GM19452 (cell line): ENCODE measurements at regions not wholly inside any gene's neighbourhood (a gene's known extent, or its start where the extent isn't known, plus 50 kb on each side); places are given as distances from the start of the nearest gene placed in this dataset.
"Not testable (repeated sequence)": the region's sequence is repeated elsewhere in the genome, so short reads cannot be mapped to it uniquely, and the experiment has no call there.

Experiments used
- ATAC-seq: cut with Tn5 transposase; IDR thresholded peaks from one replicate; pipeline ENCODE4 v1.9.1; 2021; ENCODE audit not compliant: unreplicated experiment

- ATAC-seq, result no peak
Measured at GRCh38 chr2:241981076-241981700, 111.7 kb downstream of the RTP5 start.

- no peak for ATAC-seq
Measured at GRCh38 chr2:241982706-241983570, 113.4 kb downstream of the RTP5 start.

DNA sequence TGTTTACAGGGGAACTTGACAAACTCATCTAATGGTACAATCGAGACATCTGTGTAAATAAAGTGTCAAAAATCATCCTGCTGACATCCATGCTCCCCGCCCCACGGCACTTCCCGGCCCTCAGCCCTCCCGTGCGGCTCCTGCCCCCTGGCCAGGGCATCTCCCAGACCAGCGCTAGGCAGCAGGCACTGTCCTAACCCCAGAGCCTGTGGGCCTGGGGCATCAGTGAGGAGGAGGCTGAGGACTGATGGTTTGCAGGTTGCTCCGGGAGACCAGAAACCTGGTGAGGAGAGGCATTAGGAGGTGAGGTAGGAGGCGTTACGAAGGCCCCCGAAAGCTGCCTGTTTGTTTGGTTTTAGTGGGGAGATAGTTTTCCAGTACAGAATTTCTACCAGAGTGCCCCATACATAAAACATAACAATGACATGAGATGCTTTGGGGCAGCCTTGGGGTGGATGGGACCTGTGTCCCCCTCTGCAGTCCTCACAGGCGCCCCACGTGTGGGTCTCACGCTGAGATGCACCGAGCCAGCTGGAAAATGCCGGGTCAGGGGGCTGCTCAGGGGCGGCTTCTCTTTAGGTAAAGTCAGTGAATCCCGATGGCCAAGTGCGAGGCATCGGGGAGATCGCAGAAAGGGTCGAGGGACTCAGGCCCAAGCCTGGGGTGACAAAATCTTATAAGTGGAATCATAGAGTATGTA, 114.2 kb downstream of the RTP5 start:
- ATAC-seq, result no peak

- ATAC-seq, result no peak
Measured at GRCh38 chr2:241984271-241984655, 114.7 kb downstream of the RTP5 start.

DNA sequence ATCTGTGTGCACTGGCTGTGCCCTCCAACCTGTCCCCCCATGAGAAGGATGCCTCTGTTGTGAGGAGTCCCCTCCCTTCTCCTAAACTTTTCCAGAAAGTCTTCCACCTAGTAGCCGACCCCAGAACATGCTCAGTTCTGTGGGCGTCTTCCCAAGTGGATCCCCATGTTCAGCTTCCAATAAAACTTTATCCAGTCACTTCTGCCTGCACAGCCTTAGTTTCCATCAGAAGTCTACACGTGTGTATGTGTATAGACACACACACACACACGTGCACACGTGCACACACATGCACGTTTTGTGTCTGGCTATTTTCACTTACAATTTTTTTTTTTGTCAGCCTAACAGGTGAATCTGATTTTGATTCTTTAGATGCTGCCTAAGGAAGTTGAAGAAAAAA, 115.1 kb downstream of the RTP5 start:
- ATAC-seq, result no peak

- ATAC-seq, result not testable (repeated sequence)
Measured at GRCh38 chr2:241985161-241985985, 115.8 kb downstream of the RTP5 start.

DNA sequence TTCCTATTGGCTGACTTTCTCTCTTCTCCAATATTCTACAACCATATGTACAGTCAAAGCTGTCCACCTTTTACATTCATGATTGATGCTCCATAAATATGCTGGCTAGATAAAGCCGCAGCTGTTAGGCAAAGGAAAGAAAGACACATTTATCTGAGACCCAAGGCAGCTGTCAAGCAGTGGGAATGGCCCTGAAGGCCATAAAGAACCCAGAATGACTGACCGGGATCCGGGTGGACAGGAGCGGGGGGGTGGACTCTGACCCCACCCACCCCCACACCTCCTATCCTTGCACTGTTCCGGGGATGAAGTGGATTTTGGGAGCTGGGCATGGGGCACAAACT, 116.4 kb downstream of the RTP5 start:
- no peak for ATAC-seq

DNA sequence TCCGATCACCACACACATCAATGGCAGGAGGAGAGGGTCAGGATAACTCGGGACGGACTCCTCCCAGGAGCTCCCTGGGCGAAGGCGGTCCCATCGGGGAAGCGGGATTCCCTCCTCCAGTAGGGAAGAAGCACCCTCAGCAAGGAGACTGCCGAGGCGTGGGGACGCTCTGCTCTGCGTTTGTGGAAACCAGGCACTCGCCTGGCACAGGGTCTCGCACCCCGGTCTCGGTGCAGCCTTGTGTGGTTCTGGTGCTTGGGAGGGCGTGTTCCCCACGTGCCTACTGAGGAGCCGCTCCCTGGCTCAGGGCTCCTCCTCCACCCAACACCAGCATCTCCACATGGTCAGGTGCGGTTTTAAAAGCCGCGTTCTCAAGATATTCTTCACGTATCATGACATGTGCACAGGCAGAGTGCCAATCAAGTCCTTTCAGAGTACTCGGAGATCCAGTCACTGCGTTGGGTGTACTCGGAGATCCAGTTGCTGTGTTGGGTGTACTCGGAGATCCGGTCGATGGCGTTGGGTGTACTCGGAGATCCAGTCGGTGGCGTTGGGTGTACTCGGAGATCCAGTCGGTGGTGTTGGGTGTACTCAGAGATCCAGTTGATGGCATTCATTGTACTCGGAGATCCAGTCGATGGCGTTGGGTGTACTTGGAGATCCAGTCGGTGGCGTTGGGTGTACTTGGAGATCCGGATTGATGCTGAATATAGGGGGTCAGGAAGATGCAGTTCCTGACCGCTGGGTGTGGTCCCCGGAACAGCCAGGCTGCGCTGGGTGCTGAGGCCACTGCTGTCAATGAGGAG, 117.5 kb downstream of the RTP5 start:
- ATAC-seq, result no peak

DNA sequence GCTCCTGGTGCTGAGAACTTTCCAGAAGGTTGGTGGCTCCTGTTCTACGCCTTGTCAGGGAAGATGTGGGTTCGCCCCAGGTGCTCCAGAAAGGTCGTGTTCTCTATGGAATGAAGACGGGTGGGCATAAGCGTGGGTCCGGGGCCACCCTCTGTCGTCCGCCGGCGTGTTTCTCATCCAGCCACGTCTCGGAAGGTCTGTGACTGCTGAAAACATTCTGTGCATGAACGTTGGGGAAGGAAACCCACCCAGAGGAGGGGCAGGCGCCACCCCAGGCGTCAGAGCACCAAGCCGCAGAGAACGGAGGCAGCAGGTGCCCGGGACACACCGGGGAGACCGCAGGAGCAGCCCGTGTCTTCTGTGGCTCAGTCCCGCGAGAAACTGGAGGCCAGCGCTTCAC, 118.2 kb downstream of the RTP5 start:
- ATAC-seq, result no peak

DNA sequence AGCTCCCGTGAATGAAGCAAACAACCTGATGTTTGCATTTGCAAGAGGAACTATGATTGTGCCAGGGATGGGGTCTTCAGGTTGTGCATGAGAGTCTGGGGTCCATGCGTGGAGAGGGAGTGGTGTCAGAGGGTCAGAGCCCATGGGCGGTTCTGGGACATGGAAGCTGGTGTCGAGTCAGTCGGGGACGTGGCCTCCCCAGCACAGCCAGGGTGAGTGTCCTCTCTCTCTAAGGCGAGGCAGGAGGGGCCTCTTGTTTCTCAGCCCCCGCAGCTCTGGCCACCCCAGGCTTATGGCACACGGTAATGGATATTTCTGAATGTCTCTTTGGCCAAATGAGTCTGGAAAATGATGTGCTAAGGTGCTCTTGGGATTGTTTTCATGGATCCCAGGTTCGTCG, 118.6 kb downstream of the RTP5 start:
- ATAC-seq, result no peak

DNA sequence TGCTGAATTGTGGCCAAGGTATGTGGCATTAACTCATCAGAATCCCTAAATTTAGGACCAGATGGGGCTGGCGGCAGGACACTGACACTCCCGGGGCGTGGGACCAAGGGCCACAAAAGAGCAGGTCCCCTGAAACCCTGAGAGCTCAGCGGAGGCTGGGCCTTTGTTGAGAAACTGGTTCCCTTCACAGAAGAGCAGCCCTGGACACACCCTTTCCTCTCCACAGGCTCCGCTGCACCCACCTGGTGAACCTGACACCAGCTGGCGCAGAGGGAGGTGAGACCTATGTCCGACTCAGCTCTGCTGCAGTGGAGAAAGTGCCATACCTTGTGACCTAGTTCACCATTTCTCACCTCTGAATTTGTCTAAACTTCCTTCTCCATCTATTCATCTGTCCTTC, 119.5 kb downstream of the RTP5 start:
- ATAC-seq, result no peak

DNA sequence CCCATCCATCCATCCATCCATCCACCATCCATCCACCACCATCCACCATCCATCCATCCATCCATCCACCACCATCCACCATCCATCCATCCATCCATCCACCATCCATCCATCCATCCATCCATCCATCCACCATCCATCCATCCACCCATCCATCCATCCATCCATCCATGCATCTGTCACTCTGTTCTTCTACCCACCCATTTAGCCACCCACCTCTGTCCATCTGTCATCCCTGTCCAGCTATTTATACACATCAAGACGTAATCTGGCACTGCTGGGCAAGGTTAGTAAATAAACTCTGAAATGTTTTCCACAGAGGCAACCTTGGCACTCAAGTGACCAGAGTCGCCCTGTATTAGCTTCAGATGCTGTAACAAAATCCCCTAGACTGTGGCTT, 120.9 kb downstream of the RTP5 start:
- ATAC-seq, result no peak

GRCh38 chr2:241991299-241991698, 121.8 kb downstream of the RTP5 start:
- no peak for ATAC-seq

DNA sequence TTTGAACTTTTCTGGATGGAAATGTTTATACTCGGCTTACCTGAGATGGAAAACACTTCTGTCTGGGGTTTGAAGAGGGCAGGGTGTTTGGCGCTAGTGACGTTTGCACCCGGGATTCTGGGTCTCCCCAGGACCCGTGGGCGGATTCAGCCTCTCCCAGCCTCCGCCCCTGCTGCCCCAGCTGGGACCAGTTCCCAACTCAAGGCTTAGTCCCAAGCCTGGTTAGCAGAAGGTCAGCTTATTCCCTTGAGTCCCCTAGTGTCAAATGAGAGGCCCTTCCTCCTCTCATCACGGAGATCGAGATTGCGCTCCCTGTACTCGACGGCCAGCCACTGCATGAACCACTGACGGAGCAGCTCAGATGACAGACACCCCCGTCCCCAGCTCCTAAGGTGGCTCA, 123.2 kb downstream of the RTP5 start:
- ATAC-seq, result no peak

- ATAC-seq, result no peak
Measured at GRCh38 chr2:241993386-241994005, 124.0 kb downstream of the RTP5 start.

DNA sequence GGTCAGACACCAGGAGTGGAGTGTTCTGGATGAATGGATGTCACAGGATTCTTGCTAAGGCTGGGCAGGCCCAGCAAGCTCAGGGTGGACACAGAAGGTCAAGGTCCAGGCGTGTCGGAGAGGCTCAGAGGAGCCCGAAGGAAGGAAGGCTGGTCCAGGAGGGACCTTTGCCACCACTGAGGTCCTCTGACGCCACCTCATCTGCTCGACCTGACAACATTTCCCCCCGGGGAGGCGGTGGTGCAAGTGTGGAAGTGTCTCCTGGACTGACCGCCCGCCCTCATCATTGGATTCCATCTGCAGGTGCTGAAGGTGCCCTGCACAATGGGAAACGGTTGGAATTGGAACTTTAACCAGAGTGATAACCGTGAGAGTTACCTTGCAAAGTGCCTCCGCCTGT, 124.6 kb downstream of the RTP5 start:
- ATAC-seq, result no peak

GRCh38 chr2:241994556-241995213, 125.2 kb downstream of the RTP5 start:
- ATAC-seq, result no peak

DNA sequence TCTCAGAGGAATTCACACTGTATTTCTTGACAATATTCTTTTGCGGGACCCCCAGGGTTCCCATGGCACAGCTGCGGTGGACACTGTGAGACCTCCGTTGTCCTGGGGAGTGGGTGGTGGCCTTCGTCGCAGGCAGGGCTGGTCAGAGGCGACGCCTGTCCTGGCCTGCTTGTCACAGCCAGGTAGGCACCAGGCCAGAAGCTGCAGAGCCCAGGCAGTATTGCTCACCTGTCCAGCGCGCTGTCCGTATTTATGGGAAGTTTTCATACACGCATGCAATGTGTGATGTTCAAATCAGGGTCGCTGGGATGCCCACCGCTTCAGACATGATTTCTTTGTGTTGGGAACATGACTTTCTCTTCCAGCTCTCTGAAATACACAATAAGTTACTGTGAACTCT, 126.6 kb downstream of the RTP5 start:
- no peak for ATAC-seq

DNA sequence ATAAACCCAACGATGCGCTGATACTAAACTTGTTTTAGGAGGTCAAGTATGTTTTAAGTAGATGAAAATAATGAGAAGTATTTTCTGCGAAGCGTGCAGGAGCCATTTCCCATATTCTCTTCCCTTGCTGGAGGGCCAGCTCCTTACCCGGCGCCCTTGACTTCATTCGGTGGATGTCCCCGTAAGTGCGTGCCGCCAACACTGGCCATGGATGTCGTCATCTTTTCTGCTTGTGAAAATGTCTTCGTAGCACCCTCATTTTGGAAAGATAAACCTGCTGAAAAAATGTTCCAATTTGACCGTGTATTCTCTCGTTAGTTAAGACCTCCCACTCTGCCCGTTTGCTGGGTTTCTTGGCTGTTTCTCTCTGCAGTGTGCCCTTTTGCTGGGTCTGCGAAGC, 127.5 kb downstream of the RTP5 start:
- ATAC-seq, result no peak

- ATAC-seq, result no peak
Measured at GRCh38 chr2:241999184-241999583, 129.7 kb downstream of the RTP5 start.
